IPS-NIHi11 (cell line): ENCODE measurements at regions not wholly inside any gene's neighbourhood (a gene's known extent, or its start where the extent isn't known, plus 50 kb on each side); places are given as distances from the start of the nearest gene placed in this dataset.
A peak's percentile ranks its signal among the peaks of the same experiment; 100 is the strongest.
"Not testable (repeated sequence)": the region's sequence is repeated elsewhere in the genome, so short reads cannot be mapped to it uniquely, and the experiment has no call there.

Experiments used
- DNase-seq: peaks from one replicate; pipeline ENCODE4 v3.0.0; 2012; ENCODE audit warnings: mixed read lengths, low spot score

- DNase-seq = no peak
Measured at GRCh38 chr4:81723019-81723884, 251.5 kb upstream of the RASGEF1B start.

GRCh38 chr4:81722290-81722851 is 250.7 kb upstream of the RASGEF1B start:
- no peak for DNase-seq

GRCh38 chr4:81715757-81716156 is 244.1 kb upstream of the RASGEF1B start:
- no peak for DNase-seq

- DNase-seq = not testable (repeated sequence)
Measured at GRCh38 chr4:81715357-81715756, 243.7 kb upstream of the RASGEF1B start.

- no peak for DNase-seq
Measured at GRCh38 chr4:81714291-81714690, 242.6 kb upstream of the RASGEF1B start.

- no peak for DNase-seq
Measured at GRCh38 chr4:81712714-81713113, 241.0 kb upstream of the RASGEF1B start.

- DNase-seq = no peak
Measured at GRCh38 chr4:81704461-81704860, 232.8 kb upstream of the RASGEF1B start.

- no peak for DNase-seq
Measured at GRCh38 chr4:81700189-81700588, 228.5 kb upstream of the RASGEF1B start.

- DNase-seq = no peak
Measured at GRCh38 chr4:81698538-81699296, 227.0 kb upstream of the RASGEF1B start.

- no peak for DNase-seq
Measured at GRCh38 chr4:81694176-81694913, 222.6 kb upstream of the RASGEF1B start.

GRCh38 chr4:81690871-81691270 is 219.2 kb upstream of the RASGEF1B start:
- DNase-seq = no peak

GRCh38 chr4:81688085-81688484 is 216.4 kb upstream of the RASGEF1B start:
- DNase-seq = no peak

GRCh38 chr4:81687471-81687870 is 215.8 kb upstream of the RASGEF1B start:
- no peak for DNase-seq

GRCh38 chr4:81685104-81685503 is 213.4 kb upstream of the RASGEF1B start:
- DNase-seq = no peak

GRCh38 chr4:81684352-81684751 is 212.6 kb upstream of the RASGEF1B start:
- no peak for DNase-seq

GRCh38 chr4:81682492-81682891 is 210.8 kb upstream of the RASGEF1B start:
- DNase-seq = no peak

GRCh38 chr4:81679315-81679714 is 207.6 kb upstream of the RASGEF1B start:
- DNase-seq = no peak

- no peak for DNase-seq
Measured at GRCh38 chr4:81678801-81679200, 207.1 kb upstream of the RASGEF1B start.

GRCh38 chr4:81676537-81676936 is 204.8 kb upstream of the RASGEF1B start:
- DNase-seq = peak; percentile 23

GRCh38 chr4:81675791-81676393 is 204.2 kb upstream of the RASGEF1B start:
- no peak for DNase-seq

- DNase-seq = no peak
Measured at GRCh38 chr4:81673961-81674360, 202.3 kb upstream of the RASGEF1B start.

GRCh38 chr4:81668328-81668727 is 196.6 kb upstream of the RASGEF1B start:
- DNase-seq = not testable (repeated sequence)
